Retina (tissue), 1 donor: ENCODE measurements at regions not wholly inside any gene's neighbourhood (a gene's known extent, or its start where the extent isn't known, plus 50 kb on each side); places are given as distances from the start of the nearest gene placed in this dataset.

Source experiments
- DNase-seq: peaks from one replicate; pipeline ENCODE4 v3.0.0-alpha.2; 2016

GRCh38 chr10:129325893-129326292, 141.1 kb upstream of the MGMT start:
- no peak for DNase-seq

GRCh38 chr10:129328546-129328945, 138.5 kb upstream of the MGMT start:
- no peak for DNase-seq

- no peak for DNase-seq
These were observed 137.5 kb upstream of the MGMT start for GRCh38 chr10:129329385-129330055.

GRCh38 chr10:129330211-129330610, 136.8 kb upstream of the MGMT start:
- no peak for DNase-seq

GRCh38 chr10:129331207-129331838, 135.7 kb upstream of the MGMT start:
- DNase-seq, result no peak

GRCh38 chr10:129331839-129332220, 135.2 kb upstream of the MGMT start:
- DNase-seq, result peak; percentile 16

GRCh38 chr10:129332476-129332875, 134.6 kb upstream of the MGMT start:
- DNase-seq, result peak; percentile 55

GRCh38 chr10:129333706-129334105, 133.3 kb upstream of the MGMT start:
- no peak for DNase-seq

- peak; percentile 71 for DNase-seq
These were observed 132.8 kb upstream of the MGMT start for GRCh38 chr10:129334266-129334665.

GRCh38 chr10:129335396-129335795, 131.6 kb upstream of the MGMT start:
- DNase-seq, result no peak

GRCh38 chr10:129335942-129336341, 131.1 kb upstream of the MGMT start:
- no peak for DNase-seq

- DNase-seq, result no peak
These were observed 127.8 kb upstream of the MGMT start for GRCh38 chr10:129339191-129339590.

- DNase-seq, result no peak
These were observed 127.2 kb upstream of the MGMT start for GRCh38 chr10:129339841-129340240.

GRCh38 chr10:129341087-129341486, 126.0 kb upstream of the MGMT start:
- DNase-seq, result no peak

GRCh38 chr10:129342385-129342784, 124.7 kb upstream of the MGMT start:
- no peak for DNase-seq

GRCh38 chr10:129343141-129343540, 123.9 kb upstream of the MGMT start:
- no peak for DNase-seq

- no peak for DNase-seq
These were observed 122.9 kb upstream of the MGMT start for GRCh38 chr10:129344103-129344502.

- DNase-seq, result no peak
These were observed 122.2 kb upstream of the MGMT start for GRCh38 chr10:129344731-129345355.

- no peak for DNase-seq
These were observed 121.3 kb upstream of the MGMT start for GRCh38 chr10:129345763-129346162.

GRCh38 chr10:129350690-129351089, 116.4 kb upstream of the MGMT start:
- no peak for DNase-seq

- no peak for DNase-seq
These were observed 113.9 kb upstream of the MGMT start for GRCh38 chr10:129353101-129353500.

- DNase-seq, result no peak
These were observed 107.0 kb upstream of the MGMT start for GRCh38 chr10:129360046-129360445.

GRCh38 chr10:129361676-129362376, 105.2 kb upstream of the MGMT start:
- no peak for DNase-seq

- DNase-seq, result no peak
These were observed 102.1 kb upstream of the MGMT start for GRCh38 chr10:129364949-129365348.
